SK-N-SH (cell line): ENCODE measurements at regions not wholly inside any gene's neighbourhood (a gene's known extent, or its start where the extent isn't known, plus 50 kb on each side); places are given as distances from the start of the nearest gene placed in this dataset.

Experiments used
- CTCF ChIP-seq: fragments of 200-600 bp; sonication (generic); IDR thresholded peaks from 2 replicates; pipeline ENCODE4 v1.6.1; 2017; ENCODE audit warnings: antibody characterized with exemption, mild to moderate bottlenecking, moderate library complexity
- GATA2 ChIP-seq: sonication (generic); formaldehyde crosslinking; IDR thresholded peaks from 2 replicates; pipeline ENCODE4 v1.5.0; 2020; ENCODE audit warnings: mild to moderate bottlenecking, missing genetic modification reagents
- MAX ChIP-seq: IDR thresholded peaks from 2 replicates; pipeline ENCODE4 v1.4.0; 2012; ENCODE audit warnings: low read depth
- TAF1 ChIP-seq: IDR thresholded peaks from 2 replicates; pipeline ENCODE4 v1.6.1; 2012; ENCODE audit warnings: low read depth, mild to moderate bottlenecking, low read length, moderate library complexity, borderline replicate concordance
- TEAD4 ChIP-seq: IDR thresholded peaks from 2 replicates; pipeline ENCODE4 v1.4.0; 2012; ENCODE audit warnings: mild to moderate bottlenecking, borderline replicate concordance; ENCODE audit not compliant: insufficient read depth

GRCh38 chr9:19651681-19652080 lies 137.2 kb downstream of the SLC24A2 start:
- TF ChIP-seq GATA2 (CRISPR knock-in tag) (no peak), MAX (no peak), CTCF (no peak), TAF1 (no peak), TEAD4 (no peak)
